ENCODE measurements at regions not wholly inside any gene's neighbourhood (a gene's known extent, or its start where the extent isn't known, plus 50 kb on each side); places are given as distances from the start of the nearest gene placed in this dataset.

DNA sequence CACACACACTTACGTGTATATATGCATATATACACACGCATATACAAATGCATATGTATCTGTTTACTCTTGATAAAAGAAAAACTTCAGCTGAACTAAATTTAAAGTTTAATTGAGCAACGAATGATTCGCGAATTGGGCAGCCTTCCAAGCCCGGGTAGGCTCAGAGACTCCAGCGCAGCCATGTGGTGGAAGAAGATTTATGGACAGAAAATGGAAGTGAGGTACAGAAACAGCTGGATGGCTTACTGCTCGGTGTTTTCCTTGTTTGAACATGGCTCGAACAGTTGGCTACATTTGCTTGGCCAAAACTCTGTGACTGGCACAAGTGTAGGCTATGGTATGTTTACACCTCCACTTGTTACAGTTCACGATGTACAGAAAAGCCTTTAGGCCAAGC, 239.3 kb upstream of the PRDM9 start:
- TF ChIP-seq, protein P1, sequence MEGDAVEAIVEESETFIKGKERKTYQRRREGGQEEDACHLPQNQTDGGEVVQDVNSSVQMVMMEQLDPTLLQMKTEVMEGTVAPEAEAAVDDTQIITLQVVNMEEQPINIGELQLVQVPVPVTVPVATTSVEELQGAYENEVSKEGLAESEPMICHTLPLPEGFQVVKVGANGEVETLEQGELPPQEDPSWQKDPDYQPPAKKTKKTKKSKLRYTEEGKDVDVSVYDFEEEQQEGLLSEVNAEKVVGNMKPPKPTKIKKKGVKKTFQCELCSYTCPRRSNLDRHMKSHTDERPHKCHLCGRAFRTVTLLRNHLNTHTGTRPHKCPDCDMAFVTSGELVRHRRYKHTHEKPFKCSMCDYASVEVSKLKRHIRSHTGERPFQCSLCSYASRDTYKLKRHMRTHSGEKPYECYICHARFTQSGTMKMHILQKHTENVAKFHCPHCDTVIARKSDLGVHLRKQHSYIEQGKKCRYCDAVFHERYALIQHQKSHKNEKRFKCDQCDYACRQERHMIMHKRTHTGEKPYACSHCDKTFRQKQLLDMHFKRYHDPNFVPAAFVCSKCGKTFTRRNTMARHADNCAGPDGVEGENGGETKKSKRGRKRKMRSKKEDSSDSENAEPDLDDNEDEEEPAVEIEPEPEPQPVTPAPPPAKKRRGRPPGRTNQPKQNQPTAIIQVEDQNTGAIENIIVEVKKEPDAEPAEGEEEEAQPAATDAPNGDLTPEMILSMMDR (IDR thresholded peaks at IDR 0.05), result no peak
- TF ChIP-seq POLR2A (IDR thresholded peaks at IDR 0.05), result no peak

Data from body of pancreas (tissue), 4 donors.